Sciatic nerve (tissue), 2 donors: ENCODE measurements at regions not wholly inside any gene's neighbourhood (a gene's known extent, or its start where the extent isn't known, plus 50 kb on each side); places are given as distances from the start of the nearest gene placed in this dataset.

ENCODE experiments used
- ATAC-seq: fragments of 200-7000 bp; cut with Tn5 transposase; one replicate; pipeline ENCODE4 v1.9.1; 2020; ENCODE audit warnings: mild to moderate bottlenecking, moderate library complexity
- DNase-seq: peaks from one replicate; pipeline ENCODE4 v3.0.0-alpha.2; 2020; ENCODE audit warnings: low spot score
- intact Hi-C: fragments of 100-400 bp; cut with DNase I; formaldehyde crosslinking; loops from one replicate; pipeline ENCODE4 v1.14.2; 2022
- donor health status: DM: no; HTN: no; CAD: no.
- donor health status: DM: no; HTN: no; CAD: no.

GRCh38 chr14:82432301-82433105 is 898.9 kb upstream of the SEL1L start:
- DNase-seq (no peak), ATAC-seq (no peak)
- intact Hi-C loops, result no loop called here

- intact Hi-C loops, result no loop called here
- ATAC-seq (no peak), DNase-seq (no peak)
Observed at GRCh38 chr14:82438436-82438835, 904.8 kb upstream of the SEL1L start.

- DNase-seq, result no peak
- ATAC-seq, result no peak
- intact Hi-C loops, result no loop called here
Observed at GRCh38 chr14:82441270-82441669, 907.6 kb upstream of the SEL1L start.

GRCh38 chr14:82445810-82446570 is 912.3 kb upstream of the SEL1L start:
- ATAC-seq (no peak), DNase-seq (no peak)
- intact Hi-C loops, result no loop called here

- DNase-seq (no peak), ATAC-seq (no peak)
- intact Hi-C loops, result no loop called here
Observed at GRCh38 chr14:82447586-82447985, 913.9 kb upstream of the SEL1L start.

- intact Hi-C loops, result no loop called here
- DNase-seq, result no peak
- ATAC-seq, result no peak
Observed at GRCh38 chr14:82449926-82450468, 916.3 kb upstream of the SEL1L start.

GRCh38 chr14:82451675-82452074 is 918.0 kb upstream of the SEL1L start:
- intact Hi-C loops, result no loop called here
- DNase-seq (no peak), ATAC-seq (no peak)

- DNase-seq (no peak), ATAC-seq (no peak)
- intact Hi-C loops, result no loop called here
Observed at GRCh38 chr14:82482345-82482744, 948.7 kb upstream of the SEL1L start.

- intact Hi-C loops, result no loop called here
Observed at GRCh38 chr14:82488473-82488872, 954.8 kb upstream of the SEL1L start.

GRCh38 chr14:82490397-82490796 is 956.7 kb upstream of the SEL1L start:
- intact Hi-C loops, result no loop called here
- ATAC-seq (no peak), DNase-seq (no peak)

More at GRCh38 chr14:82488473-82488872, 954.8 kb upstream of the SEL1L start:
- ATAC-seq, result no peak
- DNase-seq, result no peak

GRCh38 chr14:82492157-82492556 is 958.5 kb upstream of the SEL1L start:
- no peak for DNase-seq
- intact Hi-C loops, result no loop called here
- no peak for ATAC-seq

- ATAC-seq (no peak), DNase-seq (no peak)
- intact Hi-C loops, result no loop called here
Observed at GRCh38 chr14:82500222-82500621, 966.6 kb upstream of the SEL1L start.

GRCh38 chr14:82501554-82501953 is 967.9 kb upstream of the SEL1L start:
- DNase-seq (no peak), ATAC-seq (peak; percentile 28)
- intact Hi-C loops, result no loop called here

- intact Hi-C loops, result no loop called here
- DNase-seq (no peak), ATAC-seq (no peak)
Observed at GRCh38 chr14:82502043-82502442, 968.4 kb upstream of the SEL1L start.

GRCh38 chr14:82504894-82505293 is 971.2 kb upstream of the SEL1L start:
- intact Hi-C loops, result no loop called here
- ATAC-seq (no peak), DNase-seq (no peak)

GRCh38 chr14:82510007-82510406 is 976.4 kb upstream of the SEL1L start:
- ATAC-seq, result no peak
- intact Hi-C loops, result no loop called here
- no peak for DNase-seq

GRCh38 chr14:82511399-82511798 is 977.7 kb upstream of the SEL1L start:
- no peak for DNase-seq
- ATAC-seq, result no peak
- intact Hi-C loops, result no loop called here

GRCh38 chr14:82520765-82521164 is 987.1 kb upstream of the SEL1L start:
- ATAC-seq, result no peak
- intact Hi-C loops, result no loop called here
- DNase-seq, result no peak

- no peak for ATAC-seq
- no peak for DNase-seq
- intact Hi-C loops, result no loop called here
Observed at GRCh38 chr14:82521191-82521590, 987.5 kb upstream of the SEL1L start.

- DNase-seq (no peak), ATAC-seq (no peak)
- intact Hi-C loops, result no loop called here
Observed at GRCh38 chr14:82528016-82528415, 994.4 kb upstream of the SEL1L start.
